ENCODE measurements at regions not wholly inside any gene's neighbourhood (a gene's known extent, or its start where the extent isn't known, plus 50 kb on each side); places are given as distances from the start of the nearest gene placed in this dataset.
"Not testable (repeated sequence)": the region's sequence is repeated elsewhere in the genome, so short reads cannot be mapped to it uniquely, and the experiment has no call there.

GRCh38 chr3:88725440-88726165, 381.8 kb upstream of the EPHA3 start:
- Mint-ChIP-seq H3K4me1 (ENCODE audit: low read depth) (no peaks in the 10 kb centered on the region), H3K27me3 (no peaks in the 10 kb centered on the region), H3K9me3 (peaks cover 13% of the 10 kb centered on the region), H3K36me3 (ENCODE audit: low read depth) (no peaks in the 10 kb centered on the region), H3K4me3 (no peak overlapping the region), H3K27ac (no peak overlapping the region)
- intact Hi-C loops (cut with micrococcal nuclease) = no loop called here
- no peak for ATAC-seq
- no peak for TF ChIP-seq CTCF (IDR thresholded peaks at IDR 0.05)
- no peak for DNase-seq
- ChIA-PET CTCF (no interaction called here), POLR2A (no interaction called here)

GRCh38 chr3:88732186-88732585, 375.2 kb upstream of the EPHA3 start:
- ATAC-seq (no peak), DNase-seq (no peak)
- no peak overlapping the region for H3K4me3 Mint-ChIP-seq
- TF ChIP-seq CTCF (IDR thresholded peaks at IDR 0.05) = no peak
- intact Hi-C loops (cut with micrococcal nuclease) = no loop called here
- POLR2A ChIA-PET = no interaction called here
- CTCF ChIA-PET = no interaction called here
- H3K4me1 Mint-ChIP-seq (ENCODE audit: low read depth) = no peaks in the 10 kb centered on the region
- H3K27me3 Mint-ChIP-seq = no peaks in the 10 kb centered on the region
- no peaks in the 10 kb centered on the region for H3K36me3 Mint-ChIP-seq (ENCODE audit: low read depth)
- no peak overlapping the region for H3K27ac Mint-ChIP-seq
- peaks cover 2% of the 10 kb centered on the region for H3K9me3 Mint-ChIP-seq

GRCh38 chr3:88742106-88742505, 365.3 kb upstream of the EPHA3 start:
- DNase-seq (no peak), ATAC-seq (no peak)
- Mint-ChIP-seq H3K4me3 (no peak overlapping the region), H3K4me1 (ENCODE audit: low read depth) (no peaks in the 10 kb centered on the region), H3K36me3 (ENCODE audit: low read depth) (no peaks in the 10 kb centered on the region), H3K27me3 (no peaks in the 10 kb centered on the region), H3K9me3 (peaks cover 8% of the 10 kb centered on the region), H3K27ac (no peak overlapping the region)
- ChIA-PET CTCF (no interaction called here), POLR2A (no interaction called here)
- intact Hi-C loops (cut with micrococcal nuclease) = no loop called here
- no peak for TF ChIP-seq CTCF (IDR thresholded peaks at IDR 0.05)

- H3K9me3 Mint-ChIP-seq = peaks cover 4% of the 10 kb centered on the region
- no peak for ATAC-seq
- TF ChIP-seq CTCF (IDR thresholded peaks at IDR 0.05) = no peak
- intact Hi-C loops (cut with micrococcal nuclease) = no loop called here
- H3K4me1 Mint-ChIP-seq (ENCODE audit: low read depth) = no peaks in the 10 kb centered on the region
- ChIA-PET POLR2A (no interaction called here), CTCF (no interaction called here)
- H3K27me3 Mint-ChIP-seq = no peaks in the 10 kb centered on the region
- no peak overlapping the region for H3K4me3 Mint-ChIP-seq
- H3K36me3 Mint-ChIP-seq (ENCODE audit: low read depth) = no peaks in the 10 kb centered on the region
- no peak for DNase-seq
- H3K27ac Mint-ChIP-seq = no peak overlapping the region
Observed at GRCh38 chr3:88742674-88743507, 364.5 kb upstream of the EPHA3 start.

- ChIA-PET POLR2A (no interaction called here), CTCF (no interaction called here)
- TF ChIP-seq CTCF (IDR thresholded peaks at IDR 0.05) = no peak
- Mint-ChIP-seq H3K4me1 (ENCODE audit: low read depth) (no peaks in the 10 kb centered on the region), H3K4me3 (no peak overlapping the region), H3K27me3 (no peaks in the 10 kb centered on the region), H3K9me3 (peaks cover 12% of the 10 kb centered on the region), H3K27ac (no peak overlapping the region), H3K36me3 (ENCODE audit: low read depth) (no peaks in the 10 kb centered on the region)
- intact Hi-C loops (cut with micrococcal nuclease) = no loop called here
- DNase-seq = no peak
- no peak for ATAC-seq
Observed at GRCh38 chr3:88744896-88745295, 362.5 kb upstream of the EPHA3 start.

GRCh38 chr3:88747145-88747544, 360.3 kb upstream of the EPHA3 start:
- intact Hi-C loops (cut with micrococcal nuclease); DNase-seq; POLR2A ChIA-PET; H3K27me3 Mint-ChIP-seq; H3K36me3 Mint-ChIP-seq (ENCODE audit: low read depth); ATAC-seq; H3K27ac Mint-ChIP-seq; CTCF ChIA-PET; H3K4me1 Mint-ChIP-seq (ENCODE audit: low read depth); H3K4me3 Mint-ChIP-seq: not testable (repeated sequence)
- H3K9me3 Mint-ChIP-seq = peaks cover 11% of the 10 kb centered on the region
